Neuronal stem cell (in vitro differentiated cells): ENCODE measurements at regions not wholly inside any gene's neighbourhood (a gene's known extent, or its start where the extent isn't known, plus 50 kb on each side); places are given as distances from the start of the nearest gene placed in this dataset.
"Not testable (repeated sequence)": the region's sequence is repeated elsewhere in the genome, so short reads cannot be mapped to it uniquely, and the experiment has no call there.

Experiments
- DNase-seq: peaks from one replicate; pipeline ENCODE4 v3.0.0-alpha.2; 2013; ENCODE audit warnings: low spot score
- H2AFZ ChIP-seq: one replicate; pipeline ENCODE4 v1.6.1; 2013; ENCODE audit warnings: mild to moderate bottlenecking, low read length, inconsistent platforms
- H2AK5ac ChIP-seq: 2 replicates; pipeline ENCODE4 v1.6.1; 2013; ENCODE audit warnings: low read depth, mild to moderate bottlenecking, inconsistent platforms, low read length, moderate library complexity, mixed read lengths
- H2BK120ac ChIP-seq: 2 replicates; pipeline ENCODE4 v1.6.1; 2013; ENCODE audit warnings: low read depth, mild to moderate bottlenecking, inconsistent platforms, low read length, moderate library complexity, mixed read lengths
- H2BK12ac ChIP-seq: one replicate; pipeline ENCODE4 v1.6.1; 2013; ENCODE audit warnings: low read length, inconsistent platforms
- H2BK15ac ChIP-seq: 2 replicates; pipeline ENCODE4 v1.6.1; 2013; ENCODE audit warnings: mild to moderate bottlenecking, low read length, inconsistent platforms, mixed read lengths
- H2BK5ac ChIP-seq: one replicate; pipeline ENCODE4 v1.6.1; 2013; ENCODE audit warnings: inconsistent platforms, mild to moderate bottlenecking, low read length, moderate library complexity
- H3K14ac ChIP-seq: one replicate; pipeline ENCODE4 v1.6.1; 2013; ENCODE audit warnings: low read length, inconsistent platforms
- H3K18ac ChIP-seq: 2 replicates; pipeline ENCODE4 v1.6.1; 2013; ENCODE audit warnings: low read length, inconsistent platforms
- H3K23ac ChIP-seq: 2 replicates; pipeline ENCODE4 v1.6.1; 2013; ENCODE audit warnings: low read depth, mild to moderate bottlenecking, mixed read lengths, low read length, inconsistent platforms; ENCODE audit not compliant: poor library complexity
- H3K27ac ChIP-seq: replicated peaks from 3 replicates; pipeline ENCODE4 v1.5.1; 2013; ENCODE audit warnings: low read length, inconsistent platforms
- H3K27me3 ChIP-seq, 3 experiments: 2 replicates each; pipeline ENCODE4 v1.6.1; 2013; ENCODE audit warnings: low read length in 3 of 3, mild to moderate bottlenecking in 2 of 3, inconsistent platforms in 1 of 3, low read depth in 1 of 3, mixed read lengths in 1 of 3, moderate library complexity in 1 of 3; ENCODE audit not compliant: control insufficient read depth in 3 of 3, insufficient read depth in 3 of 3
- H3K36me3 ChIP-seq, 2 donors: replicated peaks in 1 of 2; 2 replicates each; pipeline ENCODE4 v1.6.1; 2013; ENCODE audit warnings: low read length in 2 of 2; ENCODE audit not compliant: control insufficient read depth in 2 of 2, insufficient read depth in 2 of 2
- H3K4ac ChIP-seq: 2 replicates; pipeline ENCODE4 v1.6.1; 2013; ENCODE audit warnings: inconsistent platforms, mild to moderate bottlenecking, low read length, moderate library complexity
- H3K4me1 ChIP-seq, 2 donors: 1 replicate in 1 of 2; 2 replicates in 1 of 2; pipeline ENCODE4 v1.6.1; 2013; ENCODE audit warnings: low read length in 2 of 2, low read depth in 1 of 2; ENCODE audit not compliant: control insufficient read depth in 2 of 2, insufficient read depth in 1 of 2
- H3K4me2 ChIP-seq: one replicate; pipeline ENCODE4 v1.6.1; 2013; ENCODE audit warnings: mild to moderate bottlenecking, low read length, inconsistent platforms; ENCODE audit not compliant: insufficient read depth, poor library complexity, severe bottlenecking
- H3K4me3 ChIP-seq, 2 donors: 2 replicates each; pipeline ENCODE4 v1.5.1; 2013; ENCODE audit warnings: low read length in 2 of 2, mild to moderate bottlenecking in 2 of 2, inconsistent platforms in 1 of 2, moderate library complexity in 1 of 2
- H3K79me1 ChIP-seq: one replicate; pipeline ENCODE4 v1.6.1; 2013; ENCODE audit warnings: low read depth, mild to moderate bottlenecking, inconsistent platforms, low read length, moderate library complexity
- H3K9ac ChIP-seq: one replicate; pipeline ENCODE4 v1.6.1; 2013; ENCODE audit warnings: mild to moderate bottlenecking, low read depth, low read length, inconsistent platforms; ENCODE audit not compliant: poor library complexity
- H3K9me3 ChIP-seq, 2 donors: replicated peaks in 1 of 2; 2 replicates each; pipeline versions ENCODE3 to v1.6.1; 2013; ENCODE audit warnings: low read length in 2 of 2, mild to moderate bottlenecking in 2 of 2, inconsistent platforms in 1 of 2, low read depth in 1 of 2, mixed read lengths in 1 of 2, moderate library complexity in 1 of 2; ENCODE audit not compliant: control insufficient read depth in 2 of 2, insufficient read depth in 1 of 2
- H4K8ac ChIP-seq: one replicate; pipeline ENCODE4 v1.6.1; 2013; ENCODE audit warnings: low read depth, mild to moderate bottlenecking, inconsistent platforms, low read length, moderate library complexity
- H4K91ac ChIP-seq: one replicate; pipeline ENCODE4 v1.6.1; 2013; ENCODE audit warnings: low read length, low read depth, mild to moderate bottlenecking, inconsistent platforms; ENCODE audit not compliant: poor library complexity
- WGBS, 2 donors: extraction: QIAGEN DNeasy Blood & Tissue Kit; methylation state at CpG; one replicate each; pipeline ENCODE4 v1.1.7; 2013; ENCODE audit warnings: missing lambda C conversion rate in 2 of 2, mixed read lengths in 1 of 2; ENCODE audit not compliant: insufficient read length in 2 of 2, insufficient replicate concordance in 1 of 2; ENCODE audit errors: extremely low coverage in 2 of 2; 5-methylcytosine and 5-hydroxymethylcytosine counted together

- Histone ChIP-seq H2AFZ (no peak overlapping the region), H3K14ac (no peak overlapping the region), H2BK120ac (no peak overlapping the region)
Observed at GRCh38 chr3:134729649-134730048, 65.4 kb upstream of the EPHB1 start.

GRCh38 chr3:134737516-134737915 is 57.5 kb upstream of the EPHB1 start:
- H3K4me1 ChIP-seq, result no peaks in the 10 kb centered on the region
- no peak overlapping the region for H2BK120ac ChIP-seq
- H3K36me3 ChIP-seq, result no peaks in the 10 kb centered on the region
- H3K4me3 ChIP-seq, result no peak overlapping the region
- H3K9me3 ChIP-seq, result no peaks in the 10 kb centered on the region
- no CpG with 5 or more reads among the region's 2 CpGs for WGBS, 2 donors
- no peak overlapping the region for H3K4me2 ChIP-seq
- H2AK5ac ChIP-seq, result no peak overlapping the region
- H3K23ac ChIP-seq, result no peak overlapping the region
- no peak overlapping the region for H3K9ac ChIP-seq
- H3K27ac ChIP-seq, result no peak overlapping the region
- H3K27me3 ChIP-seq, result no peaks in the 10 kb centered on the region
- H3K79me1 ChIP-seq, result no peaks in the 10 kb centered on the region
- no peak overlapping the region for H3K14ac ChIP-seq
- H3K18ac ChIP-seq, result no peak overlapping the region
- DNase-seq, result no peak
- H2BK12ac ChIP-seq, result no peak overlapping the region
- H4K91ac ChIP-seq, result no peak overlapping the region
- H2BK5ac ChIP-seq, result no peak overlapping the region
- H2AFZ ChIP-seq, result no peak overlapping the region
- no peak overlapping the region for H3K4ac ChIP-seq
- no peak overlapping the region for H2BK15ac ChIP-seq
- H4K8ac ChIP-seq, result no peak overlapping the region

More at GRCh38 chr3:134729649-134730048, 65.4 kb upstream of the EPHB1 start:
- Histone ChIP-seq H3K4ac (no peak overlapping the region), H3K27me3 (peaks cover 0 to 12% (median 0%) of the 10 kb centered on the region in 3 experiments), H3K27ac (no peak overlapping the region), H2BK5ac (no peak overlapping the region), H4K91ac (no peak overlapping the region), H2AK5ac (no peak overlapping the region), H3K4me2 (no peak overlapping the region), H3K4me3 (no peak overlapping the region), H3K36me3 (no peaks in the 10 kb centered on the region), H3K79me1 (no peaks in the 10 kb centered on the region), H2BK12ac (no peak overlapping the region), H3K18ac (no peak overlapping the region), H2BK15ac (no peak overlapping the region), H4K8ac (no peak overlapping the region), H3K9ac (no peak overlapping the region), H3K9me3 (no peaks in the 10 kb centered on the region), H3K23ac (no peak overlapping the region), H3K4me1 (peaks cover 0 to 5% of the 10 kb centered on the region in 2 donors)
- no CpG with 5 or more reads among the region's 3 CpGs for WGBS, 2 donors
- no peak for DNase-seq

GRCh38 chr3:134740077-134740476 is 55.0 kb upstream of the EPHB1 start:
- H3K4me2 ChIP-seq, H3K9me3 ChIP-seq, H3K27me3 ChIP-seq, H3K4ac ChIP-seq, H2AK5ac ChIP-seq, H3K9ac ChIP-seq, H3K4me1 ChIP-seq, H3K14ac ChIP-seq, H2BK15ac ChIP-seq, H3K23ac ChIP-seq, H4K8ac ChIP-seq, H3K27ac ChIP-seq, H2AFZ ChIP-seq, H3K36me3 ChIP-seq, H2BK120ac ChIP-seq, H3K18ac ChIP-seq, H2BK12ac ChIP-seq, DNase-seq, H3K79me1 ChIP-seq, H3K4me3 ChIP-seq, H4K91ac ChIP-seq, H2BK5ac ChIP-seq: not testable (repeated sequence)
- WGBS, 2 donors, result no CpG with 5 or more reads among the region's 7 CpGs

GRCh38 chr3:134742202-134742601 is 52.9 kb upstream of the EPHB1 start:
- no peaks in the 10 kb centered on the region for H3K9me3 ChIP-seq
- no peak overlapping the region for H2AFZ ChIP-seq
- no peaks in the 10 kb centered on the region for H3K79me1 ChIP-seq
- no peak overlapping the region for H3K9ac ChIP-seq
- H3K4me3 ChIP-seq, result no peak overlapping the region
- no peaks in the 10 kb centered on the region for H3K27me3 ChIP-seq
- H3K27ac ChIP-seq, result no peak overlapping the region
- no peaks in the 10 kb centered on the region for H3K4me1 ChIP-seq
- no CpG with 5 or more reads among the region's 1 CpG for WGBS, 2 donors
- DNase-seq, result no peak
- H3K4ac ChIP-seq, result no peak overlapping the region
- no peak overlapping the region for H2BK5ac ChIP-seq
- H2BK120ac ChIP-seq, result no peak overlapping the region
- no peak overlapping the region for H2BK12ac ChIP-seq
- H4K91ac ChIP-seq, result no peak overlapping the region
- no peak overlapping the region for H2BK15ac ChIP-seq
- H3K18ac ChIP-seq, result no peak overlapping the region
- H2AK5ac ChIP-seq, result no peak overlapping the region
- H4K8ac ChIP-seq, result no peak overlapping the region
- H3K23ac ChIP-seq, result no peak overlapping the region
- H3K36me3 ChIP-seq, result no peaks in the 10 kb centered on the region
- H3K4me2 ChIP-seq, result no peak overlapping the region
- no peak overlapping the region for H3K14ac ChIP-seq
